RPMI7951 (cell line): ENCODE measurements at regions not wholly inside any gene's neighbourhood (a gene's known extent, or its start where the extent isn't known, plus 50 kb on each side); places are given as distances from the start of the nearest gene placed in this dataset.

Experiments used
- DNase-seq: peaks from one replicate; pipeline ENCODE4 v3.0.0-alpha.2; 2012; ENCODE audit warnings: low read depth

DNA sequence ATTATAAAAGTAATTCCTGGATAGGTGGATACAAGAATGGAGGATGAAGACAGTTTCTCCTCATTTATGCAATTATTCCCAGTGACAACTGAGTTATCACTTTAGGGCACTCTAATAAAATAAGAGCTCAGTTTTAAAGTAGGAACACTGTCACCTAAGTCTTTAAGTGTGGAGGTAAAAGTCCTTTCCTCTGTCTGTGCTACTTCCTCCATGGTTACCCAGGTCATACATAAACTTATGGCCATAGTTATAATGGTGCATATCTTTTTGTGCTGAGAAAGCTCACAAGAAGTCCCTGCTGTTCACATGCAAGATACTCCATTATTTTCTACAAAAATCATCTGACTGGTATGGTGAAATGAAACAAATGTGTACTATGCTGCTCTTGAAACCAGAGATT is 1093.6 kb downstream of the IGSF11 start:
- no peak for DNase-seq

- DNase-seq: no peak
Observed at GRCh38 chr3:117941756-117942155, 1092.9 kb downstream of the IGSF11 start.

DNA sequence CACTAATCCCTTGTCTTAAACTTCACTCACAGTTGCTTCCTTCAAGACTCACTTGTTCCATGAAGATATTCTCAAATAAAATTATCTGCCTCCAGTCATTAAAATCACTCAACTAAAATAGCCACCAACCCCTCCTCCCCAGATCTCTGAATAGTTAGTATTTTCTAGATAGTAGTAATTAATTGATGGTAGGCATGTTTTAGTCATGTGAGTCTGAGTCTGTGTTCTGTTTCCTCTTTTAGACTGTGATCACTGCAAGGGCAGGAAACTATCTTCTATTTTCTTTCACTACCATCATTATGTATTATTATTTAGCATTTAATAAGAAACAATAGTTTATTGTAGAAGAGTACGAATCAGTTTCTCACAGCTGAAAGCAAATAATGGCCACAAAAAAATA is 1080.5 kb downstream of the IGSF11 start:
- DNase-seq: no peak

- no peak for DNase-seq
Observed at GRCh38 chr3:117955196-117955595, 1079.5 kb downstream of the IGSF11 start.

GRCh38 chr3:117958027-117958426 is 1076.6 kb downstream of the IGSF11 start:
- DNase-seq: no peak

- DNase-seq: no peak
Observed at GRCh38 chr3:117962750-117963149, 1071.9 kb downstream of the IGSF11 start.

DNA sequence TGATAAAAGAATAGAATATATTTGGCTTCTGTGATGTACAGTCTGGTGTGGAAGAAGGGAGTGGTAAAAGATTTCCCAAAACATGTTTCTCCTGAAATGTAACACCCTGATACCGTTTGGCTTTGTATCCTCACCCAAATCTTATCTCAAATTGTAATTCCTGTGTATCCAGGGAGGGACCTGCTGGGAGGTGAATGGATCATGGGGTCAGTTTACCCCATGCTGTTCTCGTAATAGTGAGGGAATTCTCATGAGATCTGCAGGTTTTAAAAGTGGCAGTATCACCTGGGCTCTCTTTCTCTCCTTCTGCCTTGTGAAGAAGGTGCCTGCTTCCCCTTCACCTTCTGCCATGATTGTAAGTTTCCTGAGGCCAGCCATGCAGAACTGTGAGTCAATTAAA is 1070.8 kb downstream of the IGSF11 start:
- no peak for DNase-seq

GRCh38 chr3:117964814-117965213 is 1069.8 kb downstream of the IGSF11 start:
- no peak for DNase-seq

- DNase-seq: no peak
Observed at GRCh38 chr3:117977504-117978228, 1057.0 kb downstream of the IGSF11 start.

GRCh38 chr3:117979466-117979865 is 1055.2 kb downstream of the IGSF11 start:
- no peak for DNase-seq

DNA sequence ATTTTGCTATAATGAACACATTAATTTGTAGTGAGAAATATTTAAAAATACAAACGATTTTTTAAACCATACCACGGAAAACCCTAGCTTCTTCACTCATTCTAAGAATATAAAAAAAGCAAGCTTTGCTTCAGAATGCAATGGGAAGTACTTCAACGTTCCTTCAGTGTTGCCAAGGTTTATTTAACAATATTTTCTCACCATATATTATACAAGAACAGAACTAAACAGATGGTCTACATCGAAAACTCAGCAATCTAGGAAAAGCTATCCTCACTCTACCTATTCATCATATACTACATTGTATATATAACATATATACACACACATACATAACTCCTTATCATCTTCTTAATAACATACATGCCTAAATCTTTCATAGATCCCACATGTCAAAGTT is 1047.4 kb downstream of the IGSF11 start:
- DNase-seq: no peak

- no peak for DNase-seq
Observed at GRCh38 chr3:117989982-117990381, 1044.7 kb downstream of the IGSF11 start.

- DNase-seq: no peak
Observed at GRCh38 chr3:117990627-117991026, 1044.0 kb downstream of the IGSF11 start.

- DNase-seq: no peak
Observed at GRCh38 chr3:117995842-117996437, 1038.7 kb downstream of the IGSF11 start.

DNA sequence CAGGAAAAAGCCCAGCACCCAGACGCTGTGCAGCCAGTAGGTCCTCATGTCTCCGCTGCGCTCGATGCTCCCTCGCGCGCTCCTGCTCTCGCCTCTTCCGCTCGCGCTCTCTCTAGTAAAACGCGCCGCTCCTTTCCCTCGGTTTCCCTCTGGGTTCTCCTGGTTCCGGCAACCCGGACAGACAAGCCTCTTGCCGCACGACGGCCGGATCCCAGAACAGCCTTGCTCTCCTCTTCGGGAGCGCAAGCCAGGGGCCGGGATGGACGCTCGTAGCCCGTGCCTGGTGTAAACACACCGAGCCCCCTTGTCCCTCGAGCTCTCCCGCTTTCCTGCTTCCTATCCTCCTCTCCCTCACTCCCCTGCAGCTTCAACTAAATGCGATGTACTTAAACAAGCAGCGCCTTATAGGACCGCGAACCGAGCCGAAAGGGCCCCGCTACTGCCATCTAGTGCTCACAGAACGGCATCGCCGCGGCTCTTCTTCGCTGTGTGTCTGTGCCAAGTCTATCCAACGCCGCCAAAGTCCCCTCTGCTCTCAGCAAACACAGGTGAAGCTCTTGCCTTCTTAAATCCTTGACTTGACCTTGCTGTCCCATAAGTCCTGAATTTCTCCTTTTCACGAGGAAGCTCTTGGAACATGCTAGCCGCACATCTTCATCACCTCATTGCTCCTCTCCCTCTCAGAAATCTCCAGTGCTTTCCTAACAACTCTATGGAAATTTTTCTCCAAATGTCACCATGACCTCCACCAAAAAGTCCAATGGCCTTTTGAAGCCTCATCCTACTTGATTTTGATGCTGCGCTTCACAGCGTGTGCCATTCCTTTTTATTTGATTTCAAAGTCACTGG is 1037.2 kb downstream of the IGSF11 start:
- peak; percentile 42 for DNase-seq

DNA sequence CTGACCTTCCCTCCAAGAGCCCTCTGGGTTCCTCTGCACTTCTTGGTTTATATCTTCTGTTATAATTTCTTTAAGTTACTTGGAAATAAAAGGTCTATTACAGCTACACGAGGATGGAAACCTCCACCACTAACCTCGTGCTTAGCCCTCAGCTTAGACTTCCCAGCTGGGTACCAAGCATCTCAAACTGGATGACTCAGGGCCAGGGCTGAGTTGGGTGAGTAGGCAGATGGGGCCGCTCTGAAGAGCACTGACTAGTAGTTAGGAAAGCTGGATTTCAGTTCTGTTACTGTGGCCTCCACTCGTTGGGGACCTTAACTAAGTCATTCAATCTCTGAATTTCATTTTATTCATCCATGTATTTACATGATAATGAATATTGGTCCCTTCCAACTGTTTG is 1036.6 kb downstream of the IGSF11 start:
- no peak for DNase-seq

GRCh38 chr3:118000219-118000618 is 1034.4 kb downstream of the IGSF11 start:
- DNase-seq: no peak

GRCh38 chr3:118001380-118001779 is 1033.3 kb downstream of the IGSF11 start:
- DNase-seq: no peak

DNA sequence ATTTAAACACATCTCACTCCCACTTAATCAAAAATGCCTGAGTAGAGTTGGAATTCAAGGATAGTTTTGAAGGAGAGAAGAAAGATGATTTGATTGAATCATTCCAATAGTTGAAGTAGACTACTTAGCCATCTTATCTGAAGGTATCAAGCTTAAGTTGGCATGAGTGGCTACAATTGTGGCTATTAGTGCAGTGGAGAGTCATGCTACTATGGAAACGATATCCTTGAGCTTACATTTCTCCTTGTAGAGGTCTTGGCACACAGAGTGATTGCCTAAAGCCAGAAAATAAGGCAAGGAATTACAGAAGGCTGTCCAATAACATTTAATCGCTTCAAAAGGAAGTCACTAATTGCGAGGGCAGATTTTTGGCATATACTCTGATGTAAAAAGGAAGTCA is 1022.7 kb downstream of the IGSF11 start:
- DNase-seq: no peak

- DNase-seq: no peak
Observed at GRCh38 chr3:118029049-118029448, 1005.6 kb downstream of the IGSF11 start.

DNA sequence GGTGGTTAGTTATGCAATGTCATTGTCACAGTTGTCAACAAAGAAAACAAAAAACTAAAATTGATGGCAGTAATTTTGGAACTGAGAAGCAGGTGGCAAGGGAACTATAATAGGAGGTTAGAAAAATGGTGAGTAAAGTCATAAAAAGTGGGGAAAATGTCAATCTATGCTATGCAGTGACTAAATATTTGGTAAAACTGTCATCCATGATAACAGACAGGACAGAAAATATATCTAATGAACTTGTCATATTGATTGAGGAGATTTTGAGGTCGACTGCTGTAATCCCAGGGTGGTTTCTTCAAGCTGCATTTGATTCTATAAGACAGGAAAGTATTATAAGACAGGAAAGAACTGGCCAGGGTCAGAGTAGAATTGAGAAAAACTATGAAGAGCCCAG is 998.4 kb downstream of the IGSF11 start:
- no peak for DNase-seq

DNA sequence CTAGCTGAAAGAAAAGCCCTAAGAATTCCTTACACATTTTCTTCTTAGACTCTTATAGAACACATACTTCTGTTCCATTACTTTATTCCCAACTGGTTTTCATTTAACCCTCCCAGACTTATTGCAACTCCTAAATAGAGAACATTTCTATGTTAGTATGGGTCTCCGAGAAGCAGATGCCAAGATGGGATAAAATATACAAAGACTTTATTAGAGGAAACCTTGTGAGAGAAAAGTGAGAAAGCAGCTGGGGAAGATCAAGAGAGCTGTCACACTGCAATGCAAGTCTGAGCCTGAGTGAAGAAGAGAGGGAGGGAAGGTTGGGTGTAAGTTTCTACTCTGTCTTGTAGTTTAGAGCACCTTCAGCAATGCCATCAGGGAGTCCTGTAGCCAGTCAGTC is 979.3 kb downstream of the IGSF11 start:
- DNase-seq: no peak

- no peak for DNase-seq
Observed at GRCh38 chr3:118057086-118057485, 977.6 kb downstream of the IGSF11 start.
